Suprapubic skin (tissue), 4 donors: ENCODE measurements at regions not wholly inside any gene's neighbourhood (a gene's known extent, or its start where the extent isn't known, plus 50 kb on each side); places are given as distances from the start of the nearest gene placed in this dataset.

Source experiments
- DNase-seq, 2 donors: peaks; one replicate each; pipeline ENCODE4 v3.0.0-alpha.2; 2019; ENCODE audit warnings: low spot score in 2 of 2
- H3K27ac ChIP-seq: fragments of 200-600 bp; sonication (generic); one replicate; pipeline ENCODE4 v1.5.1; 2019
- H3K27me3 ChIP-seq: fragments of 200-600 bp; sonication (generic); one replicate; pipeline ENCODE4 v1.5.1; 2019
- H3K36me3 ChIP-seq: fragments of 200-600 bp; sonication (generic); one replicate; pipeline ENCODE4 v1.5.1; 2019
- H3K4me1 ChIP-seq: fragments of 200-600 bp; sonication (generic); one replicate; pipeline ENCODE4 v1.5.1; 2019
- H3K4me3 ChIP-seq: fragments of 200-600 bp; sonication (generic); one replicate; pipeline ENCODE4 v1.5.1; 2019; ENCODE audit warnings: mild to moderate bottlenecking
- H3K9me3 ChIP-seq: fragments of 200-600 bp; sonication (generic); one replicate; pipeline ENCODE4 v1.5.1; 2019
- CTCF ChIP-seq, 2 donors: fragments of 200-600 bp in 1 of 2; fragments of 450-650 bp in 1 of 2; sonication (generic) in 1 of 2; IDR thresholded peaks; one replicate each; pipeline ENCODE4 v1.5.1; 2016 to 2019; ENCODE audit warnings: antibody characterized with exemption in 2 of 2, mild to moderate bottlenecking in 1 of 2, moderate library complexity in 1 of 2
- EP300 ChIP-seq: sonication (generic); formaldehyde crosslinking; IDR thresholded peaks from one replicate; pipeline ENCODE4 v1.6.1; 2017; ENCODE audit warnings: antibody characterized with exemption
- POLR2A ChIP-seq, 2 donors: fragments of 450-650 bp; IDR thresholded peaks; one replicate each; pipeline ENCODE4 v1.6.1; 2017; ENCODE audit warnings: antibody characterized with exemption in 2 of 2, mild to moderate bottlenecking in 2 of 2, moderate library complexity in 2 of 2
- POLR2AphosphoS5 ChIP-seq, 3 donors: sonication (generic); formaldehyde crosslinking; IDR thresholded peaks; one replicate each; pipeline ENCODE4 v1.6.1; 2017; ENCODE audit warnings: antibody characterized with exemption in 3 of 3
- WGBS: methylation state at CpG from one replicate; pipeline ENCODE4 v1.1.5; 2018; 5-methylcytosine and 5-hydroxymethylcytosine counted together

GRCh38 chr18:49704334-49704733, 109.0 kb downstream of the ACAA2 start:
- DNase-seq = no peak
- WGBS = 32% methylated on average over 6 of the region's 6 CpGs
- no peak overlapping the region for H3K27ac ChIP-seq
- no peak overlapping the region for H3K4me3 ChIP-seq
- H3K36me3 ChIP-seq = no peaks in the 10 kb centered on the region
- peaks cover 5% of the 10 kb centered on the region for H3K4me1 ChIP-seq
- TF ChIP-seq EP300 (no peak), POLR2A (IDR thresholded peaks at IDR 0.05) (no peak), POLR2AphosphoS5 (IDR thresholded peaks at IDR 0.05) (no peak), CTCF (IDR thresholded peaks at IDR 0.05) (no peak)
- H3K9me3 ChIP-seq = no peaks in the 10 kb centered on the region
- H3K27me3 ChIP-seq = no peaks in the 10 kb centered on the region

GRCh38 chr18:49701190-49701589, 112.1 kb downstream of the ACAA2 start:
- H3K4me3 ChIP-seq = no peak overlapping the region
- WGBS = 90% methylated on average over 5 of the region's 5 CpGs
- no peak overlapping the region for H3K27ac ChIP-seq
- H3K4me1 ChIP-seq = peaks cover 5% of the 10 kb centered on the region
- DNase-seq = no peak
- no peak for TF ChIP-seq EP300
- no peak for TF ChIP-seq POLR2AphosphoS5 (IDR thresholded peaks at IDR 0.05)
- H3K36me3 ChIP-seq = no peaks in the 10 kb centered on the region
- H3K9me3 ChIP-seq = no peaks in the 10 kb centered on the region
- H3K27me3 ChIP-seq = no peaks in the 10 kb centered on the region

GRCh38 chr18:49699303-49699702, 114.0 kb downstream of the ACAA2 start:
- Histone ChIP-seq H3K4me1 (peaks cover 4% of the 10 kb centered on the region), H3K27ac (no peak overlapping the region), H3K36me3 (no peaks in the 10 kb centered on the region), H3K27me3 (no peaks in the 10 kb centered on the region), H3K4me3 (no peak overlapping the region), H3K9me3 (no peaks in the 10 kb centered on the region)
- no peak for DNase-seq
- TF ChIP-seq CTCF (IDR thresholded peaks at IDR 0.05) = no peak
- no peak for TF ChIP-seq POLR2A (IDR thresholded peaks at IDR 0.05)
- TF ChIP-seq POLR2AphosphoS5 (IDR thresholded peaks at IDR 0.05) = no peak
- WGBS = 85% methylated on average over 6 of the region's 6 CpGs

GRCh38 chr18:49698525-49699025, 114.8 kb downstream of the ACAA2 start:
- no peak for DNase-seq
- Histone ChIP-seq H3K36me3 (no peaks in the 10 kb centered on the region), H3K27ac (no peak overlapping the region), H3K4me1 (no peaks in the 10 kb centered on the region), H3K9me3 (no peaks in the 10 kb centered on the region), H3K4me3 (no peak overlapping the region), H3K27me3 (no peaks in the 10 kb centered on the region)
- no peak for TF ChIP-seq POLR2AphosphoS5 (IDR thresholded peaks at IDR 0.05)
- no peak for TF ChIP-seq POLR2A (IDR thresholded peaks at IDR 0.05)
- no peak for TF ChIP-seq CTCF (IDR thresholded peaks at IDR 0.05)
- TF ChIP-seq EP300 = no peak
- 87% methylated on average over 4 of the region's 4 CpGs for WGBS

- Histone ChIP-seq H3K27me3 (no peaks in the 10 kb centered on the region), H3K4me1 (no peaks in the 10 kb centered on the region), H3K27ac (no peak overlapping the region), H3K4me3 (no peak overlapping the region), H3K36me3 (no peaks in the 10 kb centered on the region), H3K9me3 (no peaks in the 10 kb centered on the region)
- TF ChIP-seq CTCF (IDR thresholded peaks at IDR 0.05) (no peak), POLR2AphosphoS5 (IDR thresholded peaks at IDR 0.05) (no peak), POLR2A (IDR thresholded peaks at IDR 0.05) (no peak), EP300 (no peak)
- 55% methylated on average over 7 of the region's 7 CpGs for WGBS
- no peak for DNase-seq
Observed at GRCh38 chr18:49697757-49698524, 115.4 kb downstream of the ACAA2 start.
